HUES64 (cell line): ENCODE measurements at regions not wholly inside any gene's neighbourhood (a gene's known extent, or its start where the extent isn't known, plus 50 kb on each side); places are given as distances from the start of the nearest gene placed in this dataset.
A peak's percentile ranks its signal among the peaks of the same experiment; 100 is the strongest.

Experiments used
- H3K27ac ChIP-seq: 2 replicates; pipeline ENCODE4 v1.7.0; 2013; ENCODE audit warnings: low read depth, low read length, inconsistent platforms
- H3K27me3 ChIP-seq: 2 replicates; pipeline ENCODE4 v1.6.1; 2013; ENCODE audit warnings: mild to moderate bottlenecking, low read length; ENCODE audit not compliant: insufficient read depth
- H3K36me3 ChIP-seq: 2 replicates; pipeline ENCODE4 v1.6.1; 2013; ENCODE audit warnings: mild to moderate bottlenecking, low read length; ENCODE audit not compliant: insufficient read depth
- H3K4me1 ChIP-seq: 2 replicates; pipeline ENCODE4 v1.6.1; 2013; ENCODE audit warnings: mild to moderate bottlenecking, low read length, moderate library complexity; ENCODE audit not compliant: insufficient read depth
- H3K4me3 ChIP-seq: 2 replicates; pipeline ENCODE4 v1.5.1; 2013; ENCODE audit warnings: mild to moderate bottlenecking, low read length, moderate library complexity
- H3K9ac ChIP-seq: 2 replicates; pipeline ENCODE4 v1.6.1; 2013; ENCODE audit warnings: mild to moderate bottlenecking, low read depth, low read length
- H3K9me3 ChIP-seq: 2 replicates; pipeline ENCODE4 v1.6.1; 2013; ENCODE audit warnings: low read depth, low read length; ENCODE audit not compliant: insufficient read depth
- WGBS: fragments of 150-250, 120-280 bp; methylation state at CpG from one replicate; pipeline ENCODE4 v1.1.7; 2013; ENCODE audit warnings: missing lambda C conversion rate; 5-methylcytosine and 5-hydroxymethylcytosine counted together

GRCh38 chr16:47970291-47970931 is 185.4 kb downstream of the ABCC12 start:
- peaks cover 13% of the 10 kb centered on the region for H3K4me1 ChIP-seq
- no peaks in the 10 kb centered on the region for H3K36me3 ChIP-seq
- no peak overlapping the region for H3K9ac ChIP-seq
- H3K9me3 ChIP-seq, result no peaks in the 10 kb centered on the region
- 16% methylated on average over 2 of the region's 2 CpGs for WGBS
- H3K27ac ChIP-seq, result no peak overlapping the region
- no peaks in the 10 kb centered on the region for H3K27me3 ChIP-seq
- H3K4me3 ChIP-seq, result no peak overlapping the region

DNA sequence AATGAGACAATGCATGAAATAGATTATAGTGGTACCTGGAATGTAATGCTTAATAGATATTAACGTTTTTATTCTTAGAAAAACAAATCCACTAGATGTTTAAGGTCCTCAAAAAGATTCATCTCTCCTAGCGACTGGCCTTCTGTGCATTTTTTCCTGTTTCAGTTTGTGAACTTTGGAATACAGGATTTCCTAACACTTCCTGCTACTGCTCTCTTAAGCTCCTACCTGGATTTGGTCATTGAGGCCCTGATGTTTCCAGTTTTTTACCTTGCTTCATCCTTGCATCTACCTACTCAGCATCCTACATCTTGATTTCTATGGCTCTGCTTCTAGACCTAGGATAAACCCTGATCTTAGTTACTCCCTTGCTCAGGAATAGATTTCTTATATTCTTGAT is 188.4 kb downstream of the ABCC12 start:
- Histone ChIP-seq H3K27ac (no peak overlapping the region), H3K27me3 (no peaks in the 10 kb centered on the region)
- 72% methylated on average over 2 of the region's 2 CpGs for WGBS

DNA sequence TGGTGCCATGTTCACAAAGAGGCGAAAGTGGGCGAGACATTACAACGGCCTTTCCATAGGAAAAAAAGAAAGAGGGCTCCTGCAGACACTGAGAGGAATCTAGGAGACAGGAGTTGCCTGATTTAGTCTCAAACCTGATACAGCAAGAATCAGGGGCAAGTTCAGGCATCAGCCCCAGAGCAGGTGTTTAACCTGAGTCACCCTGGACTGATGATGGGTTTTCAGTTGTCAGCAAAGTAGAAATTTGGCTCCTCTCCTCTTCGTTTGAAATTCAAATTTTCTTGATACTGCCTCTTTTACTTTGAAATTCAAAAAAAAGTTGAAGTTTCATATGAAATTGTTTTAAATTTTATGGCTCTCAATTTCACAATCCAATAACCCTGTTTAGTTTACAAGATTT is 189.5 kb downstream of the ABCC12 start:
- Histone ChIP-seq H3K27me3 (no peaks in the 10 kb centered on the region), H3K9ac (no peak overlapping the region)

More for the DNA sequence above, 188.4 kb downstream of the ABCC12 start:
- Histone ChIP-seq H3K4me3 (no peak overlapping the region), H3K9ac (no peak overlapping the region), H3K4me1 (peaks cover 23% of the 10 kb centered on the region), H3K9me3 (no peaks in the 10 kb centered on the region), H3K36me3 (no peaks in the 10 kb centered on the region)

GRCh38 chr16:47965439-47965838 is 190.4 kb downstream of the ABCC12 start:
- no peak overlapping the region for H3K4me3 ChIP-seq
- H3K36me3 ChIP-seq, result no peaks in the 10 kb centered on the region
- H3K9ac ChIP-seq, result no peak overlapping the region
- no peaks in the 10 kb centered on the region for H3K27me3 ChIP-seq
- peaks cover 23% of the 10 kb centered on the region for H3K4me1 ChIP-seq
- no peaks in the 10 kb centered on the region for H3K9me3 ChIP-seq
- H3K27ac ChIP-seq, result peak overlapping the region; percentile 88
- 7% methylated on average over 2 of the region's 2 CpGs for WGBS

More for the DNA sequence above, 189.5 kb downstream of the ABCC12 start:
- H3K27ac ChIP-seq, result no peak overlapping the region
- WGBS, result 87% methylated on average over 4 of the region's 4 CpGs
- no peak overlapping the region for H3K4me3 ChIP-seq
- H3K9me3 ChIP-seq, result no peaks in the 10 kb centered on the region
- no peaks in the 10 kb centered on the region for H3K36me3 ChIP-seq
- peaks cover 23% of the 10 kb centered on the region for H3K4me1 ChIP-seq

DNA sequence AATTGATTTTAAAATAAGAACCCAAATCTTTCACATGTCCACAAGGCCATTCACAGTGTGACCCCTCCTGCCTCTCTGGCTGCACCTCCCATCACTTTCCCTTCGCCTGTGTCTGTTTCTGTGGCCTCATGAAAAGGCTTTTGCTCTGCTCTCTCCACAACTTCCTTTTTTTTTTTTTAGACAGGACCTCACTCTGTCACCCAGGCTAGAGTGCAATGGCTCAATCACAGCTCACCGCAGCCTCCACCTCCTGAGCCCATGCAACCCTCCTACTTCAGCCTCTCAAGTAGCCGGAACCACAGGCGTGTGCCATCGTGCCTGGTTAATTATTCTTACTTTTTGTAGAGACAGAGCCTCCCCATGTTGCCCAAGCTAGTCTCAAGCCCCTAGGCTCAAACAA is 197.1 kb downstream of the ABCC12 start:
- Histone ChIP-seq H3K4me3 (no peak overlapping the region), H3K36me3 (no peaks in the 10 kb centered on the region), H3K9ac (no peak overlapping the region), H3K27me3 (no peaks in the 10 kb centered on the region), H3K27ac (no peak overlapping the region), H3K4me1 (peaks cover 2% of the 10 kb centered on the region; the same call in 1 of the 2 replicates), H3K9me3 (no peaks in the 10 kb centered on the region)
- 95% methylated on average over 5 of the region's 5 CpGs for WGBS

DNA sequence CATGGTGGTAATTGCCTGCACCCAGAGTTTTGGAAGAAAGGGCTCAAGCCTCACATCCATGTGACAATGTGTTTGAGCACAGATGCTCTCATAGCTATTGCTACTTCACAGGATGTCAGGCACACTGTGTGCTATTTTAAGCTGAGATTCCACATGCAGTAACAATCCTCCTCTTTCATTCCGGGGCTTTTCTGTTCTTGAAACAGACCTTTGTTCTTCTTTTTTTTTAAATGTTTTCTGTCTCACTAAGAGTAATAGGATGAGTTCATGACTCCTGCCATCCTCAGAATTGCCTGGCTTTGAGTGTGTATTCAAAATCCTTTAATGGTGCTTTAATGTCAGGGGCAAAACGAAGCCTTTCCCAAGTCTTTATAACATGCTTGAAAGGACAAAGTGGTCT is 198.9 kb downstream of the ABCC12 start:
- Histone ChIP-seq H3K36me3 (no peaks in the 10 kb centered on the region), H3K9ac (no peak overlapping the region), H3K27ac (no peak overlapping the region), H3K27me3 (no peaks in the 10 kb centered on the region), H3K4me1 (peaks cover 2% of the 10 kb centered on the region; the same call in 1 of the 2 replicates), H3K9me3 (no peaks in the 10 kb centered on the region), H3K4me3 (no peak overlapping the region)
- WGBS, result 77% methylated on average over 2 of the region's 2 CpGs

- H3K9ac ChIP-seq, result no peak overlapping the region
- WGBS, result 93% methylated on average over 9 of the region's 9 CpGs
- no peaks in the 10 kb centered on the region for H3K9me3 ChIP-seq
- H3K27me3 ChIP-seq, result no peaks in the 10 kb centered on the region
- H3K4me1 ChIP-seq, result no peaks in the 10 kb centered on the region
- no peaks in the 10 kb centered on the region for H3K36me3 ChIP-seq
- H3K4me3 ChIP-seq, result no peak overlapping the region
- no peak overlapping the region for H3K27ac ChIP-seq
Observed at GRCh38 chr16:47949714-47950113, 206.1 kb downstream of the ABCC12 start.

DNA sequence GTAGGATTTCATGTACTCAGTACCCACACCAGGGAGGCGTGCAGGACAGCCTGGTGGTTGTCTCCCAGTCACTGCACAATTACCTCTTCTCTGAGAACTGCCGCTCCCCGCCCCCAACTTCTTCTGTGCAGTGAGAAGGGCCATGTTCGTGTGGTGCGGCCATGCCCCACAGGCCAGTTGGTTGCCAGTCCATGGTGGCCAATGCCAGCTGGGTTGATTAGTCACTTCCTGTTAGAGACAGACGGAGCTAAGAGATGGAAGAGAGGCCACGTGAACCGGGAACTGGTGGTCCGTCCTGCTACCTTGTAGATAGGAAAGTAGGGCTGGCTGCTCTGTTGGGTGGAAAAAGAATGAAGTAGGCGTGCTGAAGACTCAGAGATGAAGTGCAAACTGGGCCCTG is 206.5 kb downstream of the ABCC12 start:
- Histone ChIP-seq H3K36me3 (no peaks in the 10 kb centered on the region), H3K4me1 (no peaks in the 10 kb centered on the region), H3K27ac (no peak overlapping the region), H3K9me3 (no peaks in the 10 kb centered on the region), H3K27me3 (no peaks in the 10 kb centered on the region), H3K4me3 (no peak overlapping the region), H3K9ac (no peak overlapping the region)
- 93% methylated on average over 10 of the region's 10 CpGs for WGBS

- Histone ChIP-seq H3K4me3 (no peak overlapping the region), H3K4me1 (no peaks in the 10 kb centered on the region), H3K9ac (no peak overlapping the region), H3K36me3 (no peaks in the 10 kb centered on the region), H3K27ac (no peak overlapping the region), H3K9me3 (no peaks in the 10 kb centered on the region), H3K27me3 (no peaks in the 10 kb centered on the region)
- 91% methylated on average over 3 of the region's 3 CpGs for WGBS
Observed at GRCh38 chr16:47947723-47948122, 208.1 kb downstream of the ABCC12 start.

DNA sequence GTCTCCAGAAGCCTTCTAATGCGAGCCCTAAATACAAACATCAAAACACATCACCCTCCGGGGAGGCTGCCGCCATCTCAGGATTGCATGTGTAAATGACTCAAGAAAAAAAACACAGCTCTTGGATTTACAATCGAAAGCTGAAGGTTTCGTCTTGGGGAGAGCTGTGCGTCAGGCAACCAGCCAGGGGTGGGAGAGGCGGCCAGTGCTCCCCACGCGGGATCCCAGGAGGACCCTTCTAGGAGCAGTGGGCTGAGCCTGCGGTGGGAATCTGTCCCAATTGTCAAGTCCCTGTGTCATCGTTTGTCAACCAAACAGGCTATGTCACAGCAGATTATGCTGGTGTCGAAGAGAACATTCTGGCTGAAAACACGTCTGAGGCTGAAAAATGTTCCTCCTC is 209.7 kb downstream of the ABCC12 start:
- WGBS, result 78% methylated on average over 13 of the region's 13 CpGs
- Histone ChIP-seq H3K9me3 (no peaks in the 10 kb centered on the region), H3K4me1 (no peaks in the 10 kb centered on the region), H3K4me3 (no peak overlapping the region), H3K9ac (no peak overlapping the region), H3K27me3 (no peaks in the 10 kb centered on the region), H3K27ac (no peak overlapping the region), H3K36me3 (no peaks in the 10 kb centered on the region)

DNA sequence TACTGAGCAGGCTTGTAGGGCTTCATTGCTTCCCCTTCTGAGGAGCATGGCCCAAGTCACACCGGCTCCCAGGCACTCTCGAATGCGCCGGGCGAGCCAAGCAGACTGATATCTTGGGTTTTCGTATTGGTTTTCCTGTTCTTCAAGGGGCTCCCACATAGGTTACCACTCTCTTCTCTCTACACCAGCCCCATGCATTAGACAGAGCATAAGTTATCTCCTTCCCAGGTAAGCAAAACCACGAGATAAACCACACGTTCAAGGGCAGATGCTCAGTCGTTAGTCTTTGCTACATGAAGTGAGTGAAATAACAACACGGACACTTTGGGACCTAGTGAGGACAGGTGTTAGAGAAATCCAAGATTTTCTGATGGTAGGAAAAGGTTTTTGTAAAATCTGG is 211.2 kb downstream of the ABCC12 start:
- no peak overlapping the region for H3K27ac ChIP-seq
- no peaks in the 10 kb centered on the region for H3K9me3 ChIP-seq
- WGBS, result 96% methylated on average over 10 of the region's 10 CpGs
- no peaks in the 10 kb centered on the region for H3K27me3 ChIP-seq
- no peak overlapping the region for H3K4me3 ChIP-seq
- no peaks in the 10 kb centered on the region for H3K36me3 ChIP-seq
- no peak overlapping the region for H3K9ac ChIP-seq
- H3K4me1 ChIP-seq, result no peaks in the 10 kb centered on the region

DNA sequence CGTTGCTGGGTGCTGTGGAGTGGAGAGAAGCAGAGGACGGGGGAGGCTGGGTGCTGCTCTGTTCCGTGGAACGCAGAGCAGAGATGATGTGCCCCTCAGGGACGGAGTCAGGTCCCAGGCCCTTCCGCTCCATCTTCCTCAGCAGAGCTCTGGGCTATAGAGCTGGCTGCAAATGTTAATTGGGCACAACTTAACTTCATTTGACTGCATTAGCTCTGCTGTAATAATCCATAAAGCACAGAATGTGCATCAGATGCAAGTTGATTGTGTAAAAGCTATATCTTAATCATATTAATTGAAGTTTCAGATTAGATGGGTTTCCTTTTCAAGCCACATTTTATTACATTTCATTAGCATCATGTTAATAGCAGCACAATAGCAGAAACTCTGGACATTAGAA is 212.6 kb downstream of the ABCC12 start:
- Histone ChIP-seq H3K4me3 (no peak overlapping the region), H3K36me3 (no peaks in the 10 kb centered on the region), H3K27me3 (no peaks in the 10 kb centered on the region), H3K9ac (no peak overlapping the region), H3K4me1 (no peaks in the 10 kb centered on the region), H3K9me3 (no peaks in the 10 kb centered on the region), H3K27ac (no peak overlapping the region)
- 93% methylated on average over 6 of the region's 6 CpGs for WGBS
